ENCODE measurements at regions not wholly inside any gene's neighbourhood (a gene's known extent, or its start where the extent isn't known, plus 50 kb on each side); places are given as distances from the start of the nearest gene placed in this dataset.
"Not testable (repeated sequence)": the region's sequence is repeated elsewhere in the genome, so short reads cannot be mapped to it uniquely, and the experiment has no call there.

DNA sequence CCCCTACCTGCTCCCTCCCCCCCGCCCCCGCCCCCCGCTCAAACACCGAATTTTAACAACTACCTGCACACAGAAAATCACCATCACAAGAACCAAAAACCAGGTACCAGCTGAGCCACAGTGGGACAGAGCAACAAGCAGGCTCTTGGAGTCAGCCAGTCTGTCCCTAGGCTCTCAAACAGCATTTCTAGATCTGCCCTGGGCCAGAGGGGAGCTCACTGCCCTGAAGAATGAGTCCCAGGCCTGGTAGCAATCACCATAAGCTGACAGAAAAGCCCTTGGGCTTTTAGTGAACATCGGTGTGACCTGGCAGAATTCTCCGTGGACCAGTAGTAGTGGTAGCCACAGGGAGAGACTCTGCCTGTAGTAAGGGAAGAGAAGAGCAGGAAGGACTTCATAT, 58.3 kb downstream of the C11orf87 start:
- DNase-seq (ENCODE audit: low spot score) = no peak

DNA sequence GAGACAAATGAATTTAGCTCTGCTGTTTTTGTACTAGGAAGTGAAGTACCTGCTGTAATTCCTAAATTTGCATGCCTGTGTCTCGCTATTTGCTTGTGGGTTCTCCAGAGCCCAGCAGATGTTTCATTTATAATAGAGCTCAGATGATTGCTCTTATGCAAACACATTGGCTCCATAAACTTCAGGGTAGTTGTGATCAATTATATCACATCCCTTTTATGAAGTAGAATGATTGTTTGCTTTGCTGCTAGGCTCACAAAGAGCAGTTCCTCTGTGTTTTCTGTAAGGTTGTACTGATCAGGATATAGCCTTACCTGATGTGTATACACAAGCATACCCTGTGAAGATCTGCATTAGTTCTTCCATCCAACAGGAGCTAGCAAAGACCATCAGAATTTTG, 64.1 kb downstream of the C11orf87 start:
- DNase-seq (ENCODE audit: low spot score) = no peak

DNA sequence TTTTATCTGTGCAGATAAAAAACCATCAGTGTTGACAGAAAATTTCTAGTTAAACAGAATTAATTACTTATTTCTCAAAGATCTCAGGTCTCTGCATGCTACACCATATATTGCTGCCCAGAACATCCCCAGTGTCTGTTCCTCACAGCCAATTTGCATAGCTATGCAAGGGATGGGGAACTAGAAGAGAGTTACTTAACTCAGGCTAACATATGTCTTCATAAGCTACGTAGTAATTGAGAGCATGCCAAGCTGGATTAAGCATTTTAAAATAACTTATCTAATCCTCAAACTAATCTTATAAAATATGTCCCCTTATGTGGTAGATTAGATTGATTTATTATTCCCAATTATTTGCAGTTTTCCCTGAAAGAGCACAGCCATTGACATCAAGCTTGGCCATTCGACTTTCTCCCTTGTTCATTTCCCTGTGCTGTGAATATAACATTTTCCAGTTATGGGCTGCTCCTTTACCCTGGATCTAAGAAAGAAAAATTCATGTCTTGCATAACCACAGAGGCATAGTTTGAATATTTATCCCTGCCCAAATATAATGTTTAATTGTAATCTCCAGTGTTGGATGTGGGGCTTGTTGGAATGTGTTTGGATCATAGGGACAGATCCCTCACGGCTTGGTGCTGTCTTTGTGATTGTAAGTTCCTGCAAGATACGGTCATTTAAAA, 69.1 kb downstream of the C11orf87 start:
- no peak for DNase-seq (ENCODE audit: low spot score)

DNA sequence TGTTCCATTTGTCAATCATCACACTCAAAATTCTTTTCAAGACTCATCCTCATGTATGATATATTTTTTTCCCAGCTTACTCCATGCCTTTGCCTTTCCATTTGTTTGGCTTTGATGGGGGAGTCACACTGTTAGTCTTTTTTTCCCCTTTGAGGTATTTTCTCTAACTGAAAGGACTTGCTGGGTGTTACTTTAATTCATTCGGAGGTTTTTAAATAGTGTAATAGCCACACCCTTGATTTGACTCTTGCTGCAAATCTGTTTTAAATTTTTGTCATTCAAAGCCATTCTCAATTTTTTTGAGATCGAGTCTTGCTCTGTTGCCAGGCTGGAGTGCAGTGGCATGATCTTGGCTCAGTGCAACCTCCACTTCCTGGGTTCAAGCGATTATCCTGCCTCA, 84.1 kb downstream of the C11orf87 start:
- DNase-seq (ENCODE audit: low spot score) = no peak

DNA sequence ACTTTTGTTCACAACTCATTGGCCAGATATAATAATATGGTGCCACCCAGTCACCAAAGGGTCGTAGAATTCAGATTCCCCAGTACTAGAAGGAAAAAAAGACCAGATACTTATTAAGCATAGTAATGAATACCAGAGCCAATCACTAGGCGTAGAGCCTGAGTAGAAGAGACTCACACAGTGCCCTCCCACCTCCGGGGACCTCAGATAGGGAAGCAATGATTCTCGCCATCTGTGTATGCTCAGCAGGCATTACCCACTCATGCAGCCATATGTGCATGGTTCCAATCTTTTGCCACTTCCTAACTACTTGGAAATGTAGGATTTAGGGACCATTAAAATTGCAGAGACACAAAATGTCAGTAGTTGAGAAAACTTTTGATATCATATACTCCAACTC, 85.3 kb downstream of the C11orf87 start:
- no peak for DNase-seq (ENCODE audit: low spot score)

DNA sequence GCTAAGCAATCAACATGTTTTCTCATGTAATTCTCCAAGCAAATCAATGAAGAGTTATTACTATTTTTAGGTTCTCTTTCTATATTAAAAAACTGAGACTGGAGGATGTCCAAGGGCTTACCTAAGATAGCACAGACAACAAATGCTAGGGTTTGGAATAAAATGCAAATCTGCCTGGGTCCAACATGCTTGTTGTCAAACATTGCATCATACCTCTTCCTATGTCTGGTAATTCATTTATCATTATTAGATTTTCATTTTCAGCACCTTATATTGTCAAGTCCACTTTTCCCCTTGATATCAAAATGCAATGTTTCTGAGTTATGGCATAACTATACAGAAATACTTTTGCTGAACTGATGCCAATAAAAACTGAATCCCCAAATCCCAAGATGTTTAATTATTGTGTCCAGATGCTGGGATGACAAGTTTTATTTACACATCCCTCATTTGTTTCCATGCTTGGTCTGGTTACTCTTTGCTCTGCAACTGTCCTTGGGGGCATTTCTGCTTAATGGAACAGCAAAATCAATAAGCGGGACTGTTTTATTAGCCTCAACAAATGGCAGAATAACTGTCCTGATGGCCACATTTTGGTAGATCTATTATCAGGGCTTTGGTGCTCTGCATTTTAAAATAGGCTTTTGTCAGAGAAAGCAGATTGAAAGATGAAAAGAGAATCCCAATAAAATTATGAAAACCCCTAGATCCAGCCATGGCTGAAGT, 86.0 kb downstream of the C11orf87 start:
- DNase-seq (ENCODE audit: low spot score) = no peak

DNA sequence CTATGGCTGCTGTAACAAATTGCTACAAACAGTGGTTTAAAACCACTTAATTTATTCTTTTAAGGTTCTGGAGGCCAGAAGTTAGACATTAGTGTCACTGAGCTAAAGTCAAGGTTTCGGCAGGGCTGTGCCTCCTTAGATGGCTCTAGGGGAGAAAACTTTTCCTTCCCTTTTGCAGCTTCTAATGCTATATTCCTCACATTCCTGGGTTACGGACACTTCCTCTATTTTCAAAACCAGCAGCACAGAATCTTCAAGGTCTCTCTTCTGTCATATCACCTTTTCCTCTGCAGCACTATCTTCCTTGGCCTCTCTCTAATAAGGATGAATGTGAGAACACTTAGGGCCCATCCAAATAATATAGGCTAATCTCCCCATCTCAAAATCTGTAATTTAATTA, 87.0 kb downstream of the C11orf87 start:
- DNase-seq (ENCODE audit: low spot score) = no peak

DNA sequence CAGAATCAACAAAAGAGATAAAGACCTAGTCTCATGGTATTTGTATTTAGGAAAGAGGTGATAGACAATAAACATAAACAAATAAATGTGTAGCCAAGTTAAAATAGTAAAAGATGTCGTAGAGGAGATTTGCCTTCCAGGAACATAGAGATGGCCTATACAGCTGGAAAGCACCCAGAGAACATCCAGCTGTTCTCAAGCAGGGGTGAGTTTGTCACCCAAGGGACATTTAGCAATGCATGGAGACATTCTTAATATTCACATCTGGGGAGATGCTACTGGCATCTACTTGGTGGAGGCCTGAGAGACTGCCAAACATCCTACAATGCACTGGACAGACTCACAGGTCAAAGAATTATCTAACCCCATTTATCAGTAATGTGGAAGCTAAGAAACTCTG, 88.3 kb downstream of the C11orf87 start:
- DNase-seq (ENCODE audit: low spot score) = no peak

DNA sequence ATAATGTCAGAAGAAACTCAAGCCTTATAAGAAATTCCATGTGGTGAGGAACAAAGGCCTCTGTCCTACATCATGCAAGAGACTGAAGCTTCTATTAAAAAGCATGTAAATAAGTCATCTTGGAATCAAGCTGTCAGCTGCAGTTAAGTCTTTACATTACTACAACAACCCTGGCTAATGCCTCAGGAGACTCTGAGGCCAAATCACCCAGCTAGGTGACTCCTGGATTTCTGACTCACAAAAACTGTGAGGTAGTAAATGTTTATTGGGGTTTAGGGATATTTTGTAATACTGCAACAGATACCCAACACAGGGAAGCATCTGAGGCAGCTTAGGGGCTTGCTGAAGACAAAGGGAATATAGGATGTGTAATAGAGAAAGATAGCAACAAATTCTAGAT, 89.6 kb downstream of the C11orf87 start:
- no peak for DNase-seq (ENCODE audit: low spot score)

DNA sequence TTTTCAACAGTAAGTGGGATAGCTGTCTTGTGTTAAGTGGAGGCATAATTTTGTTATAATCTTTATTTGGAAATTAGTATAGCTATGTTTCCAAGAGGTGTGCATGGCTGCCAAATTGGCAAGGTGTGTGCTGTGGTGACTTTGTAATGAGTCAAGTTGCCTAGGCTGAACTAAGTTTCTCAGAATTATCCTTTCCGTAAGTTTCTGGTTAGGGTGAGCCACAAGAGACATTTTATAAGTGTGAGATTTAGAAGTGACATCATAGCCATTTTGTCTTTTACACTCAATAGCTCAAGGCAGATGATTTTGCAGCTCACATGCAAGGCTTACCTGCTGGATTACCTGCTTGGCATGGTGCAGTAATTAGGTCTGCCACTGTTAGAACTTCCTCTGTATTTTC, 90.3 kb downstream of the C11orf87 start:
- no peak for DNase-seq (ENCODE audit: low spot score)

DNA sequence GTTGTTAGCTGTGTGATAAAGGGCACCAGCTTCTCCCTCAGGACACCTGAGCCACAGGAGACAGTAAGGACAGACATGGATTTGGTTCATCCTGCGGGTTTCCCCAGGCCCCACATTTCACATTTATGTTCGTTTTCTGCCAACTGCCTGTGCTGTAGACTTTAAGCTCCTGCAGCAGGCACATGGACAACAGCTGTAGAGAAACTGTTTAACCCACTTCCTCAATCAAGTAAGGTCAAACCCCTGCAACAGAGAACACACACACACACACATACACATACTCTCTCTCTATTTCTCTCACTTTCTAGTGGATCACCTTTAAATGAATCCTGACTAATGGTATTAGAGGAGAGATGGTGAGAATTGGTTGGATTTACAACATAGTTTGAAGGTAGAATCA, 90.7 kb downstream of the C11orf87 start:
- no peak for DNase-seq (ENCODE audit: low spot score)

DNA sequence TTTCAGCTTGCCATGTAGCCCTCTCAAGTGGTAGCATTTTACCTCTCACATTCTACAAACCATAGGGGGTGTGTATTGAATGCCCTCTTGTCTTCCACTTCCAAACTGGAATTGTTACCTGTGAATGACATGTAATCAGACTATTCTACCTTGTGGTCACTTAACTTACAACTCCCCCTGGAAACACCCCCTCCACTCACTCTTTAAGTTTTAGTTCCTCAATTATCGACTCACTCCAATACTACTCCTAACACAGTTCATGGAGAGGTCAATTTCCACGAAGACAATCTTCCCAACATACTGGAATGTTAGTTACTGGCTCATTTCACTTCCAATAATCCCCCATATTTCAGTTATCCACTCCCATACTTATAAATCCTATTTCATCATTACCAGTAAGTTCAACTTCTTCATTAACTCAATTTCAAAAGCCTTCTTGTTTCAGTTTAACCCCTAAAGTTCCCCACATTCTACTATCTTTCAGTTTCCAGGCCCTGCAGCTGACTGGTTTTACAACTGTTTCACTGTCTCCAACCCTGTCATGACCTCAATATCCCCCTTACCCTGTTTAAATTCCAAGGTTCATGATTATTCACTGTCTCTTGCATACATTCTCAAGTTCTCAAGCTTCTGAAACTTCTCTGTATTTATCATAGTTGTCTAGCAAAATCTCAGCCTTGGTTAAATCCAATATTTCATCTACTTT, 92.5 kb downstream of the C11orf87 start:
- DNase-seq (ENCODE audit: low spot score) = no peak

DNA sequence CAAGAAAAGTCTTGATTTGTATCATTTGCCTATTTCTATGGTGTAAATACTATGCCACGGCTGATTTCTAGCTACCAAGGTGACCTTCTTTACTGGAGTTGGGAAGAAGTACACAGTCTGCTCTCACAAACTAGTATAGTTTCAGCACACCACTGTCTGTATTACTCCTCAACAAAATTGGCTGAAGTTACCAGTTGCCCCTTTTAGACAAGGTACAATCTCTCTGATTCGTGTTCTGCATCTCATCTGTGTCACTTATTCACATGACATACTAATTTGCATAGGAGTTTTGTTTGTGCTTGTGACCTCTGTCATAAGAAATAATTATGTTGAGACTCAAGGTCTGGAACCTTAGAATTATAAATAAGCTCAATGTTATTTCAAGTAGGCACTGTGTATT, 97.3 kb downstream of the C11orf87 start:
- no peak for DNase-seq (ENCODE audit: low spot score)

DNA sequence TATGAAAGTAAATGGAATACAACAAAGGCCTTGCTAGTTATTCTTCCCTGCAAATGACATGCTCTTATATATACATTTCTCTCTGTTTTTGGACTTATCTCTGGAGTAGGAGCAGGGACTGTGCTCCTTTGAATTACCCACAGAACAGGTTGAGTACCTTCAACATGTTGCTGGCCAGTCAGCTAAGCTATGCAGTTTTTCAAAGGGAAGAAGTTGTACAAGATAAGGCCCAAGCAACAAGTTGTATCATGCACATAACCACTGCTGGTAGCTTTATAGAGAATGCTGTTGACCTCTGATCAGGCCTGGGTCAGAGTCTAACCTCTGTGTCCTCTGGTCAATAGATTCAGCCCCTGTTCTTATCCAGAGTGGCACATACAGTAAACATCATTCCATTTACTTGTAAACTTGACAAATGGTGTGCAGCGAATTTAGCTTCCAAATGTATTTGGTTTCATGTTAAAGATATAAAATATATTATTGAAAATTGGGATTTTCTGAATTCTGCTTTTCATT, 99.6 kb downstream of the C11orf87 start:
- DNase-seq (ENCODE audit: low spot score) = no peak

DNA sequence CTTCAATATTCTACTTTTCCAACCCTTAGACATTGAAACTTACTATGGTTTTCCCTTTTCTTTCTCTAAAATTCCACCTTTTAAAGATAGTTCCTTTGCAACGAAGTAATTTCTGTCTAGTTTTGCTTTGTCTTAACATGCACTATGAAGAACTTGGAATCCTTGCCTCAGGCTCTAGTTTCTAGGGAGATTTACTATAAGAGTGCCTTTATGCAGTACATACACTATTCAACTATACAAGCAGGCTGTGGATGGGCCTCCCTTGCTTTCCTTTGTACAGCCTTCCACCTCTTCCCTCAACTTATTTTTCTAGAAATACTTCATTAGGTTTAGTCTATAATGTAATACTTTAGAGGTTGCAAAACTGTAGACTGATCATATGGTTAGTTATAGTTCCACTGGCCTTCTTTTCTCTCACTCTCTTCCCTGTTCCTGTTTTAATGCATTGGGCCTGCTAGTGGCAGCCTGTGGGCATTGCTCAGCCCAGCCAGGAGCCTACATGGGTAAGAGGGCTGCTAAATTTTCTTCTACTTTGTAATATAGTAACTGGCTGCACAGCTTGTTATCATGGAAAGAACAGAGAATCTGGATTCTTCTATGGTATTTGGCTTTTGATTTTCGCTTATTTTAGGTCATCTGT, 100.2 kb downstream of the C11orf87 start:
- DNase-seq (ENCODE audit: low spot score) = no peak

DNA sequence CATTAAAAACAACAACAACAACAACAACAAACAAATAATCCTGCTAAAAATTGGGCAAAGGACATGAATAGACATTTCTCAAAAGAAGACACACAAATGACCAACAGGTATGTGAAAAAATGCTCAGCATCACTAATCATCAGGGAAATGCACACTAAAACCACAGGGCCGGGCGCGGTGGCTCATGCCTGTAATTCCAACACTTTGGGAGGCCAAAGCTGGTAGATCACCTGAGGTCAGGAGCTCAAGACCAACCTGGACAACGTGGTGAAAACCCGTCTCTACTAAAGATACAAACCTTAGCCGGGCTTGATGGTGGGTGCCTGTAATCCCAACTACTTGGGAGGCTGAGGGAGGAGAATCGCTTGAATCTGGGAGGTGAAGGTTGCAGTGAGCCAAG, 103.6 kb downstream of the C11orf87 start:
- not testable (repeated sequence) for DNase-seq (ENCODE audit: low spot score)

DNA sequence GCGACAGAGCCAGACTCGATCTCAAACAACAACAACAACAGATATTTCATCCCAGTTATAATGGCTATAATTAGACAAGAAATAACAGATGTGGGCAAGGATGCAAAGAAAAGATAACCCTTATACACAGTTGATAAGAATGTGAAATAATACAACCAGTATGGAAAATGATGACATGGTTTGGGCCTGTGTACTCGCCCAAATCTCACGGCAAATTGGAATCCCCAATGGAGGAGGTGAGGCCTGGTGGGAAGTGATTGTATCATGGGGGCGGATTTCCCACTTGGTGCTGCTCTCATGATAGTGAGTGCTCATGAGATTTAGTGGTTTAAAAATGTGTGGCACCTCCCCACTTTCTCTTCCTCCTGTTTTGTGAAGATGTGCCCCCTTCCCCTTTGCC, 104.1 kb downstream of the C11orf87 start:
- no peak for DNase-seq (ENCODE audit: low spot score)

DNA sequence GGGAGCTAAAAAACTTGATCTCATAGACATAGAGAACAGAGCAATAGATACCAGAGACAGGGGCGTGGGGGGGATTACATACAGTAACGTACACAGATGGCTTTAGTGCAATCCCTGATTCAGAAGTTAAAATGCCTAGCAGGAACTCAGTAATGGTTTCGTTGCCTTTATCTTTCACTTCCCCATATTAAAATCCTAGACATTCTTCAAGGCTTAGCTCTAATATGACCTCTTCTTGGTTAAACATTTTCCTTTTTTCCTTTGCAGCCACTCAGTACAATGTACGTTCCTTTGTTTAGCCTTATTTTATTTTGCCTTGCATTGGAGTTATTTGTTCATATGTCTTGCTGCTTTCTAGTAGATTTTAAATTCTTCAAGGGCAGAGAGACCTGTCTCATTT, 104.9 kb downstream of the C11orf87 start:
- DNase-seq (ENCODE audit: low spot score) = no peak

DNA sequence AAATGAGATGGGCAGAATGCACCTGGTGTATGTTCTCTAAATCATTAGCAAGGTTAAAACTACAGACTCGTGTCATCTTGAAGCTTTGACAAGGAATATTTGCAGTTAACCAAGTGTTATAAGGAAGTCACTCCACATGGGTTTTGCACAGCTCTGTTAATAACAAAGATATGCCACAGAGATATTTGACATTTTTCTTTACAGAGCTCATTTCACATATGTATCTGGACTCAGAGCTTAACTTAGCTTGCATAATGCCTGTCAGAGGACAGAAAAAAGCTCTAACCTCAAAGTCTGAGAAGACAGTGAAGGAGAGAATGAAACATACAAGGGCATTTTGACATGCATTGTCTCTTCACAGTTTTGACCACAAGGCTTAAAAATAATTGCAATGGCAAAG, 105.5 kb downstream of the C11orf87 start:
- no peak for DNase-seq (ENCODE audit: low spot score)

DNA sequence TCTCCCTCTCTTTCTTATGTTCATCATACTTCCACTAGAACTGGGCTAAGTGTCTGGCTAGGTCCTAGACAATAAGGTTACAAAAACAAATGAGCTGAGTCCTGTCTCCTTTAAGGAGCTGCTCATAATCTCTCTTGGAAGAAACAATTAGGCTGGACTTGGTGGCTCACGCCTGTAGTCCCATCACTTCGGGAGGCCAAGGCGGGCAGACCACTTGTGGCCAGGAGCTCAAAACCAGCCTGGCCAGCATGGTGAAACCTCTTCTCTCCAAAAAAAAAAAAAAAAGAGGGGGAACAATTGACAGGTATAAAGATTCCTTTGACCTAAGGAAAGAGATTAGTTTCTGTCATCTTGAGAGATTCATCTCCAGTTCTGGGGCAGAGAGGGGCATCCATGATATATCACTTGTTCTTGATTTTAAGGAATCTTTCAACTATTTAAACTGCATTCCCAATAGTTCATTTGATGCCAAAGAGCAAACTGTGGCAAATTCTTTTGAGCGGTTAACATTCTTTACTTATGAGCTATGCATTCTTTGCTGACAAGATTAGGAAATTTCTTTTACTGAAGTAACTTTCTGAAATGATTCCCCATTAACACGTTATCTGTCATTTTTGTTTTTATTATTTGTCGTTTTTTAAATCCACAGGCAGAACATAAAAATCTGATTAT, 125.5 kb downstream of the C11orf87 start:
- DNase-seq (ENCODE audit: low spot score) = no peak

DNA sequence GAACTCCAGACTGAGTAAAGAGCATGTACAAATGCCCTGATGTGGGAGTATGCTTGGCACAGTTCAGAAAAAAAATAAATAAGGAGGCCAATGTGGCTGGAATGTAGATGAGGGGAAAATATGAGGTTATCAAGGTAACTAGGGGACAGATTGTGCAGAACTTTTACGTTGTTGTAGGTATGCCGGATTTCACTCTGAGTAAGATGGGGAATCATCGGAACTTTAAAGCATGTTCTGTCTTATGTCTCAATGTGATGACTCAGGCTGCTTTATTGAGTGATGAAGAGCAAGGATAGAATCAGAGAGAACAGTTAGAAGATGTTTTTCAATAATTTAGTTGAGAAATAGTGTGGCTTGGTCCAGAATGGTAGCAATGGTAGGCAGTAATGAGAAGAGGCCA, 130.4 kb downstream of the C11orf87 start:
- DNase-seq (ENCODE audit: low spot score) = no peak

DNA sequence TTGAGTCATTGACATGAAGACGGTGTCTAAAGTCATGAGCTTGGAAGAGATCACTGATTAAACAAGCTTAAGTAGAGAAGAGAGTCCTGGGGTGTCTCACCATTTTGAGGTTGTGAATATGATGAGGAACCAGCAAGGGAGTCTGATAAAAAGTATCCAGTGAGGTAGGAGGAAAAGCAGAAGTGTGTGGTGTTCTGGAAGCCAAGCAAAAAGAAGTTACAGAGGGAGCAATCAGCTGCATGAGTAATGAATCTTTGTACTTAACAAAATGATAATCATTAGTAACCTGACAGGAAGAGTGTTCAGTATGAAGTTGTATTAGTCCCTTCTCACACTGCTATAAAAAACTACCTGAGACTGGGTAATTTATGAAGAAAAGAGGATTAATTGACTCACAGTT, 131.3 kb downstream of the C11orf87 start:
- DNase-seq (ENCODE audit: low spot score) = no peak
